HAP-1 (cell line): ENCODE measurements at regions not wholly inside any gene's neighbourhood (a gene's known extent, or its start where the extent isn't known, plus 50 kb on each side); places are given as distances from the start of the nearest gene placed in this dataset.

Experiments used
- DNase-seq, 2 experiments: peaks; one replicate each; pipeline ENCODE4 v3.0.0-alpha.2; 2016 to 2020; ENCODE audit warnings: low spot score in 2 of 2
- H3K27me3 ChIP-seq: fragments of 250-450 bp; sonication (Bioruptor Pico); 2 replicates; pipeline ENCODE4 v1.5.1; 2020; ENCODE audit warnings: low read depth, mild to moderate bottlenecking, moderate library complexity
- H3K36me3 ChIP-seq: fragments of 250-450 bp; sonication (Bioruptor Pico); replicated peaks from 2 replicates; pipeline ENCODE4 v1.5.1; 2020; ENCODE audit warnings: mild to moderate bottlenecking
- H3K4me1 ChIP-seq: fragments of 250-450 bp; sonication (Bioruptor Pico); 2 replicates; pipeline ENCODE4 v1.5.1; 2020; ENCODE audit warnings: mild to moderate bottlenecking
- H3K4me3 ChIP-seq: fragments of 250-450 bp; sonication (Bioruptor Pico); 2 replicates; pipeline ENCODE4 v1.5.1; 2020; ENCODE audit warnings: mild to moderate bottlenecking, moderate library complexity
- H3K9me3 ChIP-seq: fragments of 250-450 bp; sonication (Bioruptor Pico); 2 replicates; pipeline ENCODE4 v1.5.1; 2020; ENCODE audit warnings: mild to moderate bottlenecking, moderate library complexity
- in situ Hi-C: fragments of 300-500 bp; cut with MboI; formaldehyde crosslinking; loops from 3 replicates; pipeline ENCODE4 v1.14.3; 2020; ENCODE audit warnings: low sequenced_read_pairs, inconsistent platforms, mixed read lengths

DNA sequence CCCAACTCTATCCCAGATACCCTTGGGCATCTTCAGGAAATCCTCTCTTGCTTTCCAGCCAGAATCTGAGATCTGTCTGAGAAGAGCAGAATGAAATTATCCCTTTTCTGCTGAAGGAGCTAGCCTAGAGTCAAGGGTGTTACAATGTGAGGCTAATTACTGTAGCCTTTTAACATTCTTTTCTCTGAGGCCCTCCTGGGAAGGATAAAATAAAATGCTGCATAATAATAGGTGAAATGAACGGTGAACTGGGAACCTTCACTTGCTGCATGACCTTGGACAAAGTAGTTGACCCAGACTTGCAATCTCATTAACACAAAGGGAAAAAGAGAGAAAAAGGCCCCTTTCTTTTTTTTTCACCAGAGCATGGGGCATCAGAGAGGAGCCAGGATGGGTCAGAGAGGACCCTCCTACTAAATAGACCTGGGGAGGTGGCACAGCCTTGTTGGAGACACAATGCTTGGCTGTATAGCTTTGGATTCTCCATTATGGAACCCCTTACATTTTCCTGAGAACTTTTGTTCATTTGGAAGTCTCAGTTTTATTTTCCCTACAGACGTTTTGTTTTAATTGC, 137.0 kb upstream of the LIPC start:
- H3K4me1 ChIP-seq = peaks cover 13% of the 10 kb centered on the region
- H3K27me3 ChIP-seq = no peaks in the 10 kb centered on the region
- in situ Hi-C loops = no loop called here
- DNase-seq = peak in 1 of 2 experiments; percentile 75
- H3K4me3 ChIP-seq = no peak overlapping the region
- H3K36me3 ChIP-seq = no peaks in the 10 kb centered on the region
- H3K9me3 ChIP-seq = 0 out of 2 replicates have a peak, but pooled peaks cover 5% of the 10 kb centered on the region

DNA sequence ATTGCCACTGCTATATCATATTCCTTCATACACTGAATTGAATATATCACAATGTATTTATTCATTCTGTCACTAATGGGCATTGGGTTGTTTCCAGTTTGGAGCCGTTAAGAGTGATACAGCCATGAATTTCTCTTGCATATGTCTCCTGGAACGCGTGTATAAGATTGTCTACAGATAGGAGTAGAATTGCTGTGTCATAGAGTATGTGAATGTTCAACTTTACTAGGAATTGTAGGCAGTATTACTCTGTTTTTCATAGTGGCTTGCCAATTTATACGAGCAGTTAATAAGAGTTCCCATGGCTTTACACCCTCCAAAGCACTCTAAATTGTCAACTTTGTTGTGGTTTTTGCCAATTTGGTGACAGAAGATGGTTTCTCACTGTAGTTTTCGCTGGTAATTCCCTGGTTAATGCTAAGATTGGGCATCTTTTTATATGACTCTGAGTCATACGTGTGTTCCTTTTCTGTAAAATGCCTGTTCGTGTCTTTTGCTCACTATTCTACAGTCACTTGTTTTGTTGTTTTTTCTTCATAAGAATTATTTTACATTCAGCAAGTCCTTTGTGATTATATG, 136.1 kb upstream of the LIPC start:
- DNase-seq = no peak
- Histone ChIP-seq H3K4me1 (peaks cover 8% of the 10 kb centered on the region), H3K27me3 (no peaks in the 10 kb centered on the region), H3K9me3 (0 out of 2 replicates have a peak, but pooled peaks cover 5% of the 10 kb centered on the region), H3K4me3 (no peak overlapping the region), H3K36me3 (no peaks in the 10 kb centered on the region)
- in situ Hi-C loops = no loop called here

DNA sequence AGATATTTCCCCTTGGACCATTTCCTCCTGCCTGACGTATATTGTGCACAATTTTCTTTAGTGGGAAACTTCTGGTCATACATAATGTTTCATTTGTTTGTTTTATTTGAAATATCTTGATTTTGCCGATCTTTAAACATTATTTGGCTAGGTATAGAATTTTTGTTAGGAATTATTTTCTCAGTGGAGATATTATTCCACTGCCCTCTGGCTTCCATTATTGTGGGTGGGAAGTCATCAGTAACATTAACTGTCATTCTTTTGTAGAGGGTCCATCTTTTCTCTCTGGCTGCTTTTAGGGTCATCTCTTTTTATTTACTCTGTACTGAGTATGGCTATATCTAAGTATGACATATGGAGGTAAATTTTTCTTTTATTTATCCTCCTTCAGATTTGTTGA, 135.5 kb upstream of the LIPC start:
- Histone ChIP-seq H3K9me3 (0 out of 2 replicates have a peak, but pooled peaks cover 5% of the 10 kb centered on the region), H3K4me1 (peaks cover 8% of the 10 kb centered on the region), H3K36me3 (no peaks in the 10 kb centered on the region), H3K4me3 (no peak overlapping the region), H3K27me3 (no peaks in the 10 kb centered on the region)
- DNase-seq = no peak
- in situ Hi-C loops = no loop called here

DNA sequence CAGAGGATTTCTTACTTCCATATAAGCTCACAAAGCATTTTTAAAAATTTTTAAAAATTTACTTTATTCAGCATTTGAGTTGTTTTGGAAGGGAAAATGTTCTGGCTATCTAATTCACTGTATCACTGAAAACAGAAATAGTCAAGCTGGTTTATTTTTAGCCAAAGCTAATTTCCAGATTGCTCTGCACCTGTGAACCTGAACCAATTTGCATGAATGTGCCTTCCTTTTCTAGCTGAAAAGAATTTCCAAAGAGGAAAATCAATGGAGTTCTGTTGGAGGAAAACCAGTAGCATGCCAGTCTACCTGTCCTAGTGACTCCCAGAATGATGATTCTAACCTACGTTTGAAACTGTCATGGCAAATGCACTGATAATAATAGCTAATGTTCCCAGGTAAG, 134.2 kb upstream of the LIPC start:
- DNase-seq = no peak
- in situ Hi-C loops = no loop called here
- H3K4me1 ChIP-seq = peaks cover 8% of the 10 kb centered on the region
- no peaks in the 10 kb centered on the region for H3K36me3 ChIP-seq
- no peaks in the 10 kb centered on the region for H3K27me3 ChIP-seq
- no peak overlapping the region for H3K4me3 ChIP-seq
- 0 out of 2 replicates have a peak, but pooled peaks cover 5% of the 10 kb centered on the region for H3K9me3 ChIP-seq

DNA sequence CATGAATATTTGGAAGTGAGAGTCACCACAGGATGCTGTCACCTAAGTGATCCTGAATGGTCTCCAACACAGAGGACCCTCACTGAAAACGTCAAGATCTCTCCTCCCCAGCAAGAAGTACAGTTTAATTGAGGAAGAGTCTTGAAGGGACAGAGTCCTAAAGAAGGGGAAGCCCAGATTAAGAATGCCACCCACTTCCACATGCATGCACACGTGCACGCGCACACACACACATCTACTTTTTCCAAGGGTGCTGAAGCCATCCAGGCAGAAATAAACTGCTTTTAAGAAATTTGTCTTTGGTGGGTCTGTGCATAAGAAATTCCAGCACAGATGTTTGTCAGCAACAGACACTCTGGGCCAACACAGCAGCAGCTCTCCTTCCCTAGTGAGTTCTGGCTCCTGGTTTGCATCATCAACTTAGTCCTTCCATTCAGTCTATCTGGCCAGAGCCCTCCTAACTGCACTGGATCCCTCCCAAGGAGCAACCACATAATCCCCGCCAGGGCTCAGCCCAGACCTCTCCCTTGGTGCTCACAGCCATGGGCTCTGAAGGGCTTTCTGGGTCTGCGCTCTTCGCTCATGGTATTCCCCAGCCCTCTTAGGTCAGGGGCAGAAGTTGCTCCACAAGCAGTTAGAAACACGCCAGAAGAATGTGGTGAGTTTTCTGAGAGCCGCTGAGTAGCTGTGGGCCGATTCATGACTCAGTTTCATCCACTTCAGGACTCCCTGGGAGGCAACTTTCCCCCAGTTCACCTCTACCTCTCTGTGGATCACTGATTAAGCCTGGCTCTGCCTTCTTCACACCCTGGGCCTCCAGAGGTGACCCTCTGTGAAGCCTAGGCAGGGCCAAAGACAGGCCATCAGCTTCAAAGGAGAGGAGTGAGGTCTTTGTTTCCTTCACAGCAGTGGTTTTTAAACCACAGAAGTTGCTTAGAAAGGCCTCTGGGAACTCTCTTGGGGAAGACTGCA, 132.6 kb upstream of the LIPC start:
- Histone ChIP-seq H3K4me1 (peaks cover 8% of the 10 kb centered on the region), H3K27me3 (no peaks in the 10 kb centered on the region; the same call in 1 of the 2 replicates), H3K9me3 (0 out of 2 replicates have a peak, but pooled peaks cover 5% of the 10 kb centered on the region), H3K4me3 (no peak overlapping the region), H3K36me3 (no peaks in the 10 kb centered on the region)
- in situ Hi-C loops = no loop called here
- DNase-seq = no peak

DNA sequence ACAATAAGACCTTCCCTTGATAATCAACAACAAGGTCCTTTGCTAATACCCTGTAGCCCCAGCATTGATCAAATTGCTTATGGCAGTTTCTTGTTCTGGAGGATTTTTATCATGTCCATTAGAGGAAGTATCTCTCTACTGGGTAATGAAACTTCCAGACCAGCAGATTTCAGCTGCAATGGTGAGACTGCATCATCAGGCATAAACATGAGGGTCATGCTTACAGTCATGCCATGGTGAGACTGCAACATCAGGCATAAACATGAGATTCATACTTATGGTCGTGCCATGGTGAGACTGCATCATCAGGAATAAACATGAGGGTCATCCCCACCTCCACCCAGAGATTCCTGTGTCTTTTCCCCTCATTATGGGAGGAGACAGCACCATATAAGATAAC, 129.0 kb upstream of the LIPC start:
- H3K4me3 ChIP-seq = no peak overlapping the region
- H3K4me1 ChIP-seq = no peaks in the 10 kb centered on the region
- no peaks in the 10 kb centered on the region; the same call in 1 of the 2 replicates for H3K27me3 ChIP-seq
- in situ Hi-C loops = no loop called here
- H3K9me3 ChIP-seq = no peaks in the 10 kb centered on the region
- H3K36me3 ChIP-seq = no peaks in the 10 kb centered on the region
- no peak for DNase-seq

DNA sequence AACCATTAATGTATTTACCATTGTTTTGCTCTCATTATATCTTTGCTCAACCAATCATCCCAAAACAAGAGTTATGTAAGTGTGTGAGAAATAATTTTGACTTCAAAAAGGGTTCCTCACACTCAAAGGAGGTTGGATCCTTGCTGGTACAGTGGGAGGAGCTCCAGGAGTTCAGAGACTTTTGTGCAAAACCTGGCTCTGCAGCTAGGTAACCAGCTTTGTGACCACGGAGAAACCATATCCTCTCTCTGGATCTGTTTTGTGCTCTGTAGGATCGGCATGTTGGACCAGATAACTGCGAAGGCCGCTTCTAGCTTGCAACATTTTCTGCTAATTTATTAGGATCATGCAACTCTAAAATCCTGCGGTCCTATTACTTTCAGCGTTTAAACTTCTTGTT, 128.6 kb upstream of the LIPC start:
- in situ Hi-C loops = no loop called here
- H3K36me3 ChIP-seq = no peaks in the 10 kb centered on the region
- no peak overlapping the region for H3K4me3 ChIP-seq

DNA sequence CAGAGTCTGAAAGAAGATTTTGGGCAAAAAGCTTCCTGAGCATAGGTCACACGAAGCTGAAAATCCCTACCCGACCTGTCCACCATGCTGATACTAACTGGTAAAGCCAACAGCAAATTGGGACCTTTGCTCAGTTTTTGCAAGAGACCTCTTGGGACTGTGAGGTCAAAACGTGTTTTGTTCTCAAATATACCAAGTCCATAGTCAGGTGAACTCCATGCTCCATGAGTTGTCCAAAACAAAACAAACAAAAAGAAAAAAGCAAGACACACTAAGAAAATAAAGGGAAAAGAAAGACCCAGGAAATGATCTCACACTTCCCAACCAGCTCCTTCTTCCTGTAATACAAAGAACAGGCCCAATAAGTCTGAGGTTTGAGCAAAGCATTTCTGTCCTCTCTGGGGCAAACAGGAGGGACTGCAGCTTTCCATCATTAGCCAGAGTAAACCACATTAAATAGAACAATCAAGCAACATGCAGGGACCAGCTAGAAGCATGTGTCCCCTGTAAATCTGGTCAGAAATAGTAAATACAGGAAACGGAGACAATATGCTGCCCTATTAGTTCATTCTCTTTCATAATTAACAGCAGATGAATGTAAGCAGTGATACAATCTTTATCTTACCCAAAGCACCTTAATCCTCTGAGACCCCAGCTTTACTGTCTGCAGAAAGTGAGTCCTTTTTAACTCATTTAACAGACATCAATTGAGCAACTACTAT, 125.0 kb upstream of the LIPC start:
- no peaks in the 10 kb centered on the region for H3K9me3 ChIP-seq
- no peaks in the 10 kb centered on the region for H3K4me1 ChIP-seq
- H3K36me3 ChIP-seq = no peaks in the 10 kb centered on the region
- H3K4me3 ChIP-seq = no peak overlapping the region
- no peaks in the 10 kb centered on the region; the same call in 1 of the 2 replicates for H3K27me3 ChIP-seq
- in situ Hi-C loops = no loop called here
- no peak for DNase-seq

More for the DNA sequence above, 128.6 kb upstream of the LIPC start:
- Histone ChIP-seq H3K27me3 (no peaks in the 10 kb centered on the region; the same call in 1 of the 2 replicates), H3K4me1 (no peaks in the 10 kb centered on the region), H3K9me3 (no peaks in the 10 kb centered on the region)
- DNase-seq = no peak

DNA sequence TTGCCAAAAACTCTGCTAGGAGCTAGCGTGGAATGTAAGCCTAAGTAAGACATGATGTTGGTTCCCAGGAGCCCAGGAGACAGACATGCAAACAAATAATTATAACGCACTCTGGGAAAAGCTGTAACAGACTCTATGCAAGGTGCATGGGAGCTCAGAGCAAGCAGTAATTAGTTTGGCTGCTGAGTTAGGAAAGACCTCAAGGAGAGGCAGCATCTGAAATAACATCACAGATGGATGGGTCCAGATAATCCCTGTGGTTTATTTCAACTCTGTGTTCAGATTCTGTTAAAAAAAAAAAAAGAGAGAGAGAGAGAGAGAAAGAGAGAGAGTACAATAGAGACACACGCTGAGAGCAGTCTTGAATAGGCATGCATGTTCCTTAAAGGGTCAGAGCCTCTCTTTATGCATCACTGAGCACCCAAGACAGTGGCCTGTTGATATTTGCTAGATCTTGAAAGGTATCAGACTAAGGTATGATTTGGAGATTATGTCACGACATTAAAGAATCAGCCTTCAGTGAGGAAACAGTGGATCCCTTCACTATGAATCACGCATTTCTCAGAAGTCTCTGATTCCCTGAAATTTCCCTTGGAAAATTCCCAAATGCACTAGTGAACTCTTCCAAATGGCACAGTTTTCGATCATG, 124.4 kb upstream of the LIPC start:
- Histone ChIP-seq H3K27me3 (no peaks in the 10 kb centered on the region; the same call in 1 of the 2 replicates), H3K9me3 (no peaks in the 10 kb centered on the region), H3K4me3 (no peak overlapping the region), H3K4me1 (no peaks in the 10 kb centered on the region), H3K36me3 (no peaks in the 10 kb centered on the region)
- no peak for DNase-seq
- in situ Hi-C loops = no loop called here

DNA sequence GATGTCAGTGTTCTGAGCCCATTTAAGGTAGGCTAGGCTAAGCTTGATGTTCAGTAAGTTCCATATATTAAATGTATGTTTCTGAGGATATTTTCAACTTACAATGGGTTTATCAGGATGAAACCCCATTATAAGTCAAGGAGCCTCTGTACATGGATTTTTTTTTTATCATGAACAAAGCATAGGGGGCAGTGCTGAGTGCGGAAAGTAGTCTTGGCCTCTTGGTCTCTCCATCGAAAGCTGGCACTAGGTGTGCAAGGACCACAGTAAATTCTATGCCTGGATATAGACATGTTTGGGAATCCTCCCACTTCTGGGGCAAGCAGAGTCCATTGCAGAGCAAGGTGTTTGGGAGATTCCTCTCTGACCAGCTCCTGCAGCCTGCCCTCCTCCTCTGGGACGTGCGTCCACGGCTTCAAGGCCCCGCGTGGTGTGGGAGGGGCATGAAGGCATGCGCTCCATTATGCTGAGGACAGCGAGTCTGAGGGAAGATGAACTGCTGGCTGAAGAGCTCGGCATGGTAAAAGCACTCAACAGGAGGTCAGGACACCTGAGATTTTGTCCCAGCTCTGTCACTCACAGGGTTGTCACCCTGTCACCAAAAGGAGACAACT, 122.9 kb upstream of the LIPC start:
- Histone ChIP-seq H3K4me1 (no peaks in the 10 kb centered on the region), H3K27me3 (no peaks in the 10 kb centered on the region), H3K4me3 (no peak overlapping the region), H3K36me3 (no peaks in the 10 kb centered on the region), H3K9me3 (no peaks in the 10 kb centered on the region)
- in situ Hi-C loops = no loop called here
- DNase-seq = no peak

DNA sequence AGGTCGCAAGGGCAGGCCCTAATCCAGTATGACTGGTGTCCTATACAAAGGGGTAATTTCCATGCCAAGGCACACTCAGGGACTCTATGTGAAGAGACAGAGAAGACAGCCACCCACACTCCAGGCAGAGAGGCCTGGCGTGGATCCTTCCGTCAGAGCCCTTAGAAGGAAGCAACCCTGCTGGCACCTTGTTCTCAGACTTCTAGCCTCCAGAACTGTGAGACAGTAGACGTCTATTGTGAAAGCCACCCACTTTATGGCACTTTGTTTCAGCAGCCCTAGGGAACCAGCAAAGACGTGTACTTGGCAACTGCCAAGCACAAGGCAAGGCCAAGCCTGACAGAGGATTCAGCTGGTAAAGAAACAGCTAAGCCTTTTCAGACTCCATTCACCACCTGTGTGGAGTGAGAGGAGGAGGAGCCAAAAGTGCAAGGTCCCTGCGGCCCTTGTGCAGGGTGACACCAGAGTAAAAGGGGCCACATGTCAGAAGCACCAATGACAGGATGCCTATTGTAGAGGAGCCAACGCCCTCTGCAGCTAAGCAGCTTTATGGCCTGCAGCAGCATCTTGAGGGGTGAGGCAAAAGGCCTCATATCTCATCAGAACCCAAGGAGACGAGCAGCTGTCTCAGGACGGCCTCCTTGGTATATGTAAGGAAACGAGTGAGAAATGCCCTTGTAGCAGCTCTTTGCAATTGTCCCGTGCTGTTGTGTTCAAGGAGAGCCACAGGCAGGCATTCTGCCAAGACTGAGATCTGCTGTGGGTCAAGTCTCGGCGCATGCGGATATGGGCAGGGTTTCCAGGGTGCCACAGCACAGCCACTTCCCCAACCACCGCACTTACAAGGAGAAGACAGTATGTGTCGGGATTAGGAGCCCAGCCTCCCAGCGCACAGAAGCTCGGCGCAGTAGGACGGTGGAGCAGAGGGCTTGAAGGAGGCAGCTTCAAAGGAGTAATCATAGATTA, 121.5 kb upstream of the LIPC start:
- no peaks in the 10 kb centered on the region for H3K36me3 ChIP-seq
- H3K9me3 ChIP-seq = no peaks in the 10 kb centered on the region
- in situ Hi-C loops = no loop called here
- H3K4me1 ChIP-seq = no peaks in the 10 kb centered on the region
- no peak overlapping the region for H3K4me3 ChIP-seq
- no peak for DNase-seq
- H3K27me3 ChIP-seq = no peaks in the 10 kb centered on the region

DNA sequence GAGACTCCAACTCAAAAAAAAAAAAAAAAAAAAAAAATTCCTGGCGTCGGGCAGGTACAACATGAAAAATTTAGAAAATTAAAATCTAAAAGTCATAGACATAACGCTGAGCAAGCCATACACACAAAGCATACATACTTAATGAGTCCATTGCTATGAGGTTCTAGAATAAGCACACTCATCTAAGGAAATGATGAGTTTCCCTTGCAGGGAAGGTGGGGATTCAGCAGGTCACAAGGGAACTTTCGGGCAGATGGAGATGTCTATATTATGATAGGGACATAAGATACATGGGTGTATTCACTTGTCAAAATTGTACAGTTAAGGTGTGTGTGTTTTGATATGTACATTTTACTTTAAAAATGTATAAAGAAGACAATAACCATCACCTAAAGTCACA, 120.2 kb upstream of the LIPC start:
- DNase-seq = no peak
- in situ Hi-C loops = no loop called here
- Histone ChIP-seq H3K4me1 (no peaks in the 10 kb centered on the region), H3K9me3 (no peaks in the 10 kb centered on the region), H3K27me3 (no peaks in the 10 kb centered on the region), H3K4me3 (no peak overlapping the region), H3K36me3 (no peaks in the 10 kb centered on the region)
